GDM1 (cell line): ENCODE measurements at regions not wholly inside any gene's neighbourhood (a gene's known extent, or its start where the extent isn't known, plus 50 kb on each side); places are given as distances from the start of the nearest gene placed in this dataset.

Experiments
- DNase-seq: peaks from one replicate; lab custom pipeline; 2025; lab: John Stamatoyannopoulos, UW

DNA sequence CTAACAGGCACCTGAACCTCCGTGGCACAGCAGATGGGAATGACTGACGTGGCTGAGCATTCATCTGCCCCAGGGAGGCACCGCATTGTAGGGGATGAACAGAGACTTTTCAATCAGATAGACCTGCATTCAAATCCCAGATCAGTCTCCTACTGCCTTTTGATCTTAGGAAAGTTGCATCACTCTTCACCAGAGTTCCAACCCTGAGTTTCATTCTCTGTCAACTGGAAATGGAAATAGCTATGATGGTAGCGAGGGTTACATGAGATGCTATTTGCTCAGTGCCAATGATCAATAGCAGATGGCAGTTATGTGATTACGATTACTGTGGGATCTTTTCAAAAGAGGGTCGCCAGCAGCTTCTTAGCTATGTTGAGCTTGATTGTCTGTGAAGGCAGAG is 189.3 kb upstream of the RFC3 start:
- DNase-seq, result no peak

DNA sequence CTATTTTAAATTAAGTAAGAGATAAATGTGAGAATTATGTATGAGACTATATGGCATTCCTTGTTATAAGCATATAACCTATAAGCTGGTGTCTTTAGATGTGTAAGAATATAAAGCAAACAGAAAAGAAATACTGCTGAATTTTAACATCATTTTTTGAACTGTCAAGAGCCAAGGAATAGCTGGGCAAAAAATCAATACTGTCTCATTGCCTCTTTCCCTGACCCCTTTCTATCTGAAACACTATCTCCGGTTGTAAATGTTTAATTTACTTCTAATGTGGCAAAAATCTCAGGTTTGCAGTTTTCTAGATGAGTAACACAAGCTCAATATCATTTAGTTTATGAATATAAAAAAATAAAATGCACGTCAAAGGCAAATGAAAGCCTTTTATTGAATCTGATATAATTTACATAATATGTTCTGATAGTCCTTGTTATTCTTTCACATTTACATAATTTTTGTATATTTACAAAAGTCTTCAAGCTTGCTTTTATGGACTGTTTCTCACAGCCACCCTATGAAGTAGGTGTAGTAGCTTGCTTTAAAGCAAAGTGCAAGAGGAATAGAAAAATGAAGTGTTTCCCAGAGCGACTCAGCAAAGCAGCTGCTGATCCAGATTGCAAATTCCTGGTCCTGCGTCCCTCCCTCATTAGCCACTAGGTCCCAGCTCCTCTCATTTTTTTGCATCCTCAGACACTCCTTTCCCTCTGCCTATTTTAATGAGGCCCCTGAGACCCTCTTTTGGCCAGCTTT is 188.2 kb upstream of the RFC3 start:
- DNase-seq, result no peak

DNA sequence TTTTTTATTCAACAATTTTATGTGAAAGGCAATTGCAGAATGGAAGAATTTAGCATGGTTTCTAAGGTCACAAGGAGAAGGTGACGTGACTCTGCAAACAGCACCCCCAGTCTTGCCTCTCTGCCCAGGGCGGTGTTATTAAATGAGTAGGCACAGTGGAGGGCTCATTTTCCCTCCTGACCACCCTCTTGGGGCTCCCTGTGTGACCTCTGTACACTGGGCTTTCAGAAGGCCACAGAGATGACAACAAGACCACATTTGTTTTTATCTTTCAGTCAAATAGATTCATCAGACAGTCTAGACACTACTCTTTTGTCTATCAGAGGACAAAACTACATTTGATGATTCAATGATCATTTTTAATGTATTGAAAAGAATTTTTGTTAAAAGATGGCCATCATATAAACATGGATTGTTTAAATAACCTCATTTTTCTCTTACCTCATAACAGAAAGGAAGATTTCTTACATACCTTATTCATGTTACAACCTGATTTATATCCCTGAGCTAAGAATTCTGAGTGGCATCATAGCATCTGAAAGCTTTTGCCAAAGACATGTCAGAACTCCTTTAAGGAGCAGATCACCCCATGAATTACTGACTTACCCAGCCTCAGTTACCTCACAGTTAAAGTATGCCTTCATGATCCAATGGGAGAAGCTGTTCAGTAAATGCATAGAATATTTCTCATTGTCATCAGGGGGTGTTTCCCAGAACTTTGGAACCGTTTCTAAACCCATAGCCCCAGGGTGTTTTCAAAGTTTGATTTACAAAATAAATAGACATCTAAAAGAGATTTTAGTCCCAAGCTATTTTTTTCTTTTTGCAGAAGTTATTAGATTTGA is 184.0 kb upstream of the RFC3 start:
- no peak for DNase-seq

DNA sequence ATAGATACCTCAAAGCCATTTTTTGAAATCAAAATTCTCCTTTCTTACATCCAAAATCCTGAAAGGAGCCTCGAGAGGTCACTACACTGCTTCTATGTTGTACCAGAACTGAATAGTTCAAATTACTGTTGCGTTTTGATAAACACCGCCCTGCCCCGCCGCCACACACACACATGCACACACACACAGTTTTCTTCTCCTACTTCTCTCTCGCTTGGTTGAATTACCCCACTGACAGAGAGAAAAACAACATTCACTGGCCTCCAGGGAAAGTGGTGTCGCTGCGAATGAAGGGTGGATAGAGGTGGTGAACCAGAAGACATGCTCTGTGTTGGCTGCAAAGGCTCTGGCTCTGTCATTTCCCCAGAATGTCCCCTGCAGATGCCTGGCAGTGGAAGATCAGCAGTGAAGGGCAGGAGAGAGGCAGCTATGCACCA is 183.4 kb upstream of the RFC3 start:
- no peak for DNase-seq

DNA sequence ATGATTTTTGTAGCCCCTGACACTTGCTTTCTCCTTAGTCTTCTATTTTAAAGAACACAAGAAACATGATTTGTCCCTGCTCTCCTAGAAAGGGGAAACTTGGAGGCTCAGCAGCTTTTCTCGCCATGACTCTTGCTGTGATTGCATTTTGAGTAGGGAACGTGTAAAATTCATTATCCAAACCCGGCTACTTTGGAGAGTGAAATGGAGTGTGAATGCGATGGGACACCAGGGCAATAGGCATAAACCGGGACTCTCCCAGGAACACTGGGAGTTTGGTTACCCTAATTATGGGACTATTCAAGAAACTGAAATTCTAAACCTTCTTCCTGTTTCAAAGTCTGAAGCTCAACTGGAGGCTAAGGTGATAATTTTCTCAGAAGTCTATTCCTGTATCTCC is 181.7 kb upstream of the RFC3 start:
- no peak for DNase-seq

DNA sequence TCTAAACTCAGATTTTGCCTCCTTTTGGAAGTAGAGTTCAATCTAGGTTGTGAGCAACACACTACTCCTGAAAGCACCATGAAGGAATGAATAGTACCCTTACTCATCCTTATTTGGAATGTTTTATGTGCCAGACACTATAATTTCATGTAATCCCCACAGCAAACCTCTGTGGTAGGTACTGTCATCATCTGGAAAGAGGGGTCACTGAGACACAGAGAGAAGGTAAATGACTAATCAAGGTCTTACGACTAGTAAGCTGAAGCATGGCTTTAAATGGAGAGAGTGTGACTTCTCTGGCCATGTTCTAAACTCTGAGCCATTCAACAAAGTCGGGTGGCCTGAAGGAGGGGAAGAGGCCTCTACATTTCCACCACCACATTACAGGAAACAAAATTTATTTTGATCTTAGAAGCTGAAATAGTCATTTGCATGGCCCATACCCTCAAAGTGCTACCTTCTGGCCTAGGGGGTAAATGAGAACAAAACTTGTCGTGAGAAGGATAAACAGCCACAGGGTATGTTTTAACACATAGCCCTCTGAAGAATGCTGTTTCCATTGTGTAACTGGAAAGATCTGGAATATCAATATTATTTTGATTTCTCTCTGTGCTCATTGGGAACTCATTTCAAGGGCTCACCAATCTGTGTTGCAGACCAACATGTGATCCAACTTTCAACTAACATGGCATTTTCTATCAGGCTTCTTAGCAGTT is 180.8 kb upstream of the RFC3 start:
- no peak for DNase-seq

DNA sequence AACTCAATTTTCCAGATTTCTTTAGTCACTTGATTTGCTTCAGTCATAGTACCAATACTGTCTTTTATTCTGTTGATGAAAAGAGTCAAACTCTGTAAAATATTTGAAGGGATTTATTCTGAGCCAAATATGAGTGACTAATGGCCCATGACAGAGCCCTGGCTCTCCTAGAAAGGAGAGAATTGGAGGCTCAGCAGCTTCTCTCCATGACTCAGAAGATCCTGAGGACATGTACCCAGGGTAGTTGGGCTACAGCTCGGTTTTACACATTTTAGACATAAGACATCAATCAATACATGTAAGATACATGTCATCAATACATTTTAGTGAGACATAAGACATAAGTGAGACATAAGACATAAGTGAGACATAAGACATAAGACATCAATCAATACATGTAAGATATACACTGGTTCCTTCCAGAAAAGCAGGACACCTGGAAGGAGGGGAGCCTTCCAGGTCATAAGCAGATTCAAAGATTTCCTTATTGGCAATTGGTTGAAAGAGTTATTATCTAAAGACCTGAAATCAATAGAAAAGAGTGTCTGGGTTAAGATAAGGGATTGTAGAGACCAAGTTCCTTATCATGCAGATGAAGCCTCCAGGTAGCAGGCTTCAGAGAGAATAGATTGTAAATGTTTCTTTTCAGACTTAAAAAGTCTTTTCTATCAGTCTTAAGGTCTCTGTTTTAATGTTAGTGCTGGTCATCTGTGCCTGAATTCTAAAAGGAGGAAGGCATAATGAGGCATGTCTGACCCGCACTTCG is 179.8 kb upstream of the RFC3 start:
- no peak for DNase-seq

DNA sequence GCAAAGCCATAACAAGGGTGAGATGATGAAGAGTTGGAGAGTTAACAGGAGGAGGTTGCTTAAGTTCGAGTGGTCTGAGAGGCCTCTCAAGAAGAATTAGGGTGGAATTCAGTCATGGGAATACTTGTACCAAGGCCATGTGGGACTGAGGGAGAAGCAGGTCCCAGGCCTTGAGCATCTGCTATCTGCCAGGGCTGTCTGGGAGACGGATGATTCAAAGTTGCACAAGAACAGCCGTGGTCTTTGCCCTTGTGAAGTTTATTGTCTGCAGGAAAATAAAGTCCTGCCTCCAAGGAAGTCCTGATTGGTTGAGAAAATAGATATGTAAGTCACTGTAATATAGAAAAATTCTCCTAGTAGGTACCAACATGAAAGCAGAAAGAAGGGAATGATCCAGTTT is 178.8 kb upstream of the RFC3 start:
- DNase-seq, result no peak

DNA sequence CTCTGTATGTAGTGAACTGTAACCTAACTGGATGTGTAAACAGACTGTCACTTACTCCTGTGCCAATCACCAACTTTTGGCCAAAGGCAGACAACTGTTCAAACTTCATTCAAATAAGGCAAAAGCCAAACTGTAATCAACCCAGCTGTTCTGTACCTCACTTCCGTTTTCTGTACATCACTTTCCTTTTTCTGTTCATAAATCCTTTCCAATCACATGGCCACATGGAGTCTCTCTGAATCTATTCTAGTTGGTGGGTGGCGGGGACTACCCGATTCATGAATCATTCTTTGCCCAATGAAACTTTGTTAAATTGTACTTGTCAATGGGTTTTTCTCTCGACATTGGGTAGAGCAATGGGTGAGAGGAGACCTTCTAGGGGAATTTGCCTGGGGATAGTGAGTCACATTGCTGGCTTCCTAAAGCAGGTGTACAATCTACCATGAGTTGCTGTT is 178.3 kb upstream of the RFC3 start:
- DNase-seq, result no peak

DNA sequence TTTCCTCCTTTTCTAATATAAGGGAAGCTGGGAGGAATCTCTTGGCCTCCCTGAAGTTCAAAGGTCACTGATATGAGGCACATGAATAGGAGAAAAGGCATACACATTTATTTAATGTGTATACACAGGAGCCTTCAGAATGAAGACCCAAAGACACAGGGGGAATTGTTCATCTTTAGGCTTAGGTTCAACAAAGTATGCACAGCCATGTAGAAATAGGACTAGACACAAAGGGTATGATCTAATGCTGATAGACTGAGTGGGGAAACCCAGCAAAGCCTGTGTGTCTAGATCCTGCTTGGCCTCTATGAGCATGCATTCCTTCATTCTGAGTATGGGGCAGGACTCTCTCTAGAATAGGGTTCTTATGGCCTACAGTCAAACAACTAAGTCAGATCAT is 177.1 kb upstream of the RFC3 start:
- DNase-seq, result no peak

DNA sequence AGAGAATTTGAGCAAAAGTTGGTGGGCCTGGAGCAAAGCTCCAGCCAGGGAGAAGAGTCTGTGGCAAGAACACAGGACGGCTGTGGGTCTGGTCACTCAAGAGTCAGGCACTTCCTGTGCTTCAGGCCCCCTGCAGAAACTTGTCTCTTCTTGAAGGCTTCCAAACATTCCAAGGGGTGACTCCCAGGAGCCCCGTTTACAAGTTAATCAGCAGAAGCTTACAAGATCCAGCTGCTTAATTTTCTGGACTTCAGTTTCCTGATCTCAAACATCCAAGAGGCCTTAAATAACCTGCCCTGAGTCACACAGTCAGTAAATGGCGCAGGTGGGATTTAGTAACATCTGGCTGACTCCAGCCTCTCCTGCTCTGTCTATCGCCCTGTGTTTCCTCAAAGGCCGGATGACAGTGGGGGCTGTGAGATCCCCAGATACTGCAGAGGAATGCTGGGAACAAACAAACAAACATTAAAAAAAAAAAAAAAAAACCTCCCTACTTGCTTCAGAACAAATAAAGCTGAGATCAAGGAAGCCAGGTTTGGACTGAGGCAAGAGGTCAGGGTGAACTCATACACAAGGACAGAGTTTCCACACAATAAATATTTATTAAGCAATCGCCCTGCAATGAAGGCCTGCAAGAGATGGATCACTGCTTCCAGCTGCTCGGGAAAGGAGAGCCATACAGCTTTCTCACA is 175.4 kb upstream of the RFC3 start:
- DNase-seq, result no peak

DNA sequence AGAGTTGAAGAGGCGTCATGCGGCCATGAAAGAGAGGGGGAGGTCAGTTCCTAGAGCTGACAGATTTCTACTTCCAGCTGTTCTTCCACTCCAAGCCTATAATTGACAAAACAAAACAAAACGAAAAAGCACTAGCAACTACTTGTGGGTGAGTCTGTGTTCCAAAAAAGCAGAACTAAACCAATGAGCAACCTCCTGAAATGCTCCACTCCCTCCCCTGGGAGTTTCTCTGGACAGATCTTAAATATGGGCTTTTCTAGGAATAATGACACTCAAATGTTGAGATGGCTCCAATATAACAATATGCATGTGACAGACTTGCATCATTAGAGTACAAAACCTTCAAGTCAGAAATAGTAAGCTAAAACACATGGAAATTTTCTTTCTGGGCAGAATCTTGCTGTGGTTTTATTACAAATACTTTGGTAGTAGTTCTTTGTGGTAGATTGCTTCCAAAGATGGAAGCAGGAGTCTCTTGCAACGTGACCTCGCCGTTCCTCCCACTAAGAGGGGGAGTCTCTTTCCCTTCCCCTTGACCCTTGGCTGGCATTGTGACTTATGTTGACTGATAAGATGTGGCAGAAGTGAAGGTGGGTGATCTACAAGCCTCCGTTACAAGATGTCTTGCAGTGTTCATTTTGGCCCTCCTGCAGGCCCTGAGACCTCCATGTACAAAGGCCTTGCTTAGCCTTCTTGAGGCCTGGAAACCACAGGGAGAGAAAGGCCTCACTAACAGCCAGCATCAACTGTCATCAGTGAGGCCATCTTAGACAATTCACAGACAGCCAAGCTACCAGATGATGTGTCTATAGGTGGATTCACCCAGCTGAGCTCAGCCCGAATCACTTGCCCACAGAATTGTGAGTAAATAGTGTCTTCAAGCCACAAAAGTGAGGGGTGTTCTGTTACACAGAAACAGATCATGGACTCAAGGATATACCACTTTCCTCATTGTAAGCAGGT is 173.1 kb upstream of the RFC3 start:
- DNase-seq, result peak; percentile 28

DNA sequence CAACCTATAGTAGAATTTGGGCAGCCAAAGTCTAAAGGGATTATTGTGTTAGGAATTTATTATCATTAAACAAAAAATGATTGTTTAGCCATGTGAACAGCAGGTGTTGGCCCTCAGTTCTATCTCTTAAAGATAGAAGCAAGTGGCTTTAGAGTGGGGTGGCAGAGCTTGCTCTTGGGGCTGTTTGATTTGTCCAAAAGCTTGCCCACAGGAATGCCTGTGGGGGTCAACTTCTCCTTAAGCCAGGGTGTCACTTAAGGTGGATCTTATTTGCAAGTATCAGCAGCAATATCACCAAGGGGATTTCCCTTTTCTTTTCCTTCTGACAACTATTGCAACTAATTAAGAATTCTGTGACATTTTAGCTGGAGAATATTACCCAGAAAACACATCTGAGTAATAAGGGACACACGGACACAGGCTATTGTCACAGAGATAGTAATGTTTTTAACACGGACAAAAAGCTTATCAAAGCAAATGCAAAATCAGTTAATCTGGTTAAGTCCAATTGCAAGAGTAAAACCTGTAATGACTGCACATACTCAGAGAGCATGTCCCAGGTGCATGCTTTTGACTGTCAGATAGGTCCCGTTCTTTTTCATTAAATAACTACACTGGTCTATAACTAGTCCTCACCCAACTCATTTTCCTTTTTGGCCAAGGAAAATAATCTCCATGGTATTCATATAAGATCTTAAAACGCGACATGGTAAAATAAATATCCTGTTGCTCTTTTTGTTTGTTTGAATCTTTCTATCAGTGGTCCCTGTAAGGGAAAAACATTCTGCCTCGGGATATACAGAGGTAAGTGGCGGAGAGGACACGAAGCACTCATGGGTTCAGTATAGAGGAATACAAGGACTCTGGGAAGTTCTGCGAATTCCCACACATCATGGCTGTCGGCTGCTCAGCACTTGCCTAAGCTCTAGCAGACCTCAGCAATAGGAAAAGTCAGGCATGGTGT is 172.1 kb upstream of the RFC3 start:
- no peak for DNase-seq

DNA sequence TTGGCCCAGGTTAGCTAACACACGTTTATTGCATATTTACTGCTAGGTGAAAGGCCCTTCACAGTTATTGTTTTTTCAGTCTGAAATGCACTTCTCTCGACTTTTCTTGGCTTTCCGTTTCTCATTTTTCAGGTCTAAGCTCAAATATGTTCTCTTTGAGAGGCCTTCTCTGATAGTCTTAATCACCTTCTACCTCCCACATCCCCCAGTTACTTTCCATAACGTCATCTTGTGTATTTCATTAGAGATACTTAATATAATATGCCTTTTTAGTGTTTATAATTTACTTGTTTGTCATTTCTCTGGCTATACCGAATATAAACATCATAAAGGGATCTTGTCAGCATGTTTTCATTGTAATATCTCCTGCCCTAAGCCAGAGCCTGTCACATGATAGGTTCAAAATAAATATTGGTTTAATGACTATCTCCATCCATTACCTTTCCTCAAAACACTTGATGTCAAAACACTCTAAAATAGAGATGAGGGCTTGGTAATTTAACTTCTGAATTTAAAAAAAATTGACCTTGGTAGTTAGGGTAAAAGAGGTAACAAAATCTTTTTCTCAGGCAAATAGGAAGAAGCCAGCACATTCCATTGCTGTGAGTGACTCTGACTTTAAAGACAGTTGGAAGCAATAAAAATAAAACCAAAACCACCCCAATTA is 168.6 kb upstream of the RFC3 start:
- DNase-seq, result no peak

DNA sequence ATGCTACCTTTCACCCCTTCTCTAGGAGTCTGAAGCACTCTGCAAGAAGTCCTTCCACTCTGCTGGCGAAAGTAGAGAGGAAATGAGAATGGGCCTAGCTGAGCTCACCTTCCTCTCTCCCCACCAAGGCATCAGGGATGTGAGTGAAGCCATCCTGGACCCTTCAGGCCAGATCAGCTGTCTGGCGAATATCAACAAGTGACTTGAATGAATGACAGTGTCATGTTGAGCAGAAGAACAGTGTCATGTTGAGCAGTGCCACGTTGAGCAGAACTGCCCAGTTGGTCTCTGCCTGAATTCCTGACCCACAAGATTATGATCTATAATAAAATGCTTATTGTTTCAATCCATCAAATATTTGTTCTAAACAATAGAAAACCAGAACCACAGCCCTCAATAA is 166.2 kb upstream of the RFC3 start:
- no peak for DNase-seq

DNA sequence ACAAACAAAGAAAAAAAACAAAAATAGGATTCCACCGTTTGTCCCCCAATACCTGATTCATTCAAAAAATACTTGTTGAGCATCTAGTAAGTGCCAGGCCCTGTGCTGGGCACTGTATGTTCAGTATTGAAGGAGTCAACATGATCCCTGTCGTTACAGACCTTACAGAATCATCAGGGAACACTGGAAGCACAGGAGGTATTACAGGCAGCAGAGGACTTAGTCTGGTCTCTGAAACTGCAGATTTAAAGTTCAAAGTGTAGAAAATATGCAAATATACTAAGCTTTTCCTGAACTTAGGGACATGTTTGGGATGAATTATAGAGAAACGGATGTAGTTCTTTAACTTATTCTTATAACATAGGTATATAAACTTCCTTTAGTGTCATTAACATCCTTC is 160.7 kb upstream of the RFC3 start:
- no peak for DNase-seq

DNA sequence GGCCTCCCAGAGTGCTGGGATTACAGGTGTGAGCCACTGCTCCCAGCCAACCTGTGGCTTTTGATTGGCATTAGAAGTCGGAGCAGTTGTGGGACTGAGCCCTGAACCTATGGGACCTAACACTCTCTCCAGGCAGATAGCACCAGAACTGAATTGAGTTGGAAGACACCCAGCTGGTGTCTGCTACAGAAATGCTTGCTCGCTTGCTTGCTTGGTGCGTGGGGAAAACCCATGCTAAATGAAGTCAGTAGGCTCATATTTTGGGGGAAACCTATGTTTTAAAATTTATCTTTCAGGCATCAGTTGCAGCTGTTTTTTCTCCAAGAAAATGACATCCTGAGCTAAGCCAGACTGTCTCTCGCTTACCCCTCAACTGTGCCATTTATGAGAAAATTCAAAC is 158.5 kb upstream of the RFC3 start:
- no peak for DNase-seq

DNA sequence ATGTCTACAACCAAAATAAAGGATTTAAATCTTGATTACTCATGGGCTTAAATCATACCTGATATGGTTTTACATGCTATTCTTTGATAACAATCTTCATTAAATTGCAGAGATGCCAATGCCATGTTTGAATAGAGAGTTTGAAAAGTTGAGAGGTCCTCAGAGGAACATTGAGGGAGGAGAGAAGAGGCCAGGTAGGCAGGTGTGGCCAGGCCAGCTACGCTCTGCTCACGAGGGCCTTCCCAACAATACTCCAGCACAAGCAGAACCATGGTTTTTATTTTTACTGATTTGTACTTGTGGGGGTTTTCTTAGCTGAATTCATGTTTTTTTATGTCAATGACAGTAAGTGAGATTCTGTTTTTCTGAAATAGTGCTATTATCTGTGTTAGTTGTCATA is 158.1 kb upstream of the RFC3 start:
- DNase-seq, result no peak
